Activated naive CD4-positive, alpha-beta T cell treated with anti-CD3 and anti-CD28 coated beads, Interleukin-2, amount 10 ng/mL, durations not matched to agents 7 days and 5 days (primary cell): ENCODE measurements at regions not wholly inside any gene's neighbourhood (a gene's known extent, or its start where the extent isn't known, plus 50 kb on each side); places are given as distances from the start of the nearest gene placed in this dataset.
"Not testable (repeated sequence)": the region's sequence is repeated elsewhere in the genome, so short reads cannot be mapped to it uniquely, and the experiment has no call there.

Experiments
- CTCF ChIA-PET: fragments of 350-600 bp; sonication (Branson Sonifier 250); formaldehyde crosslinking; loops from one replicate; lab custom pipeline; 2021; ENCODE audit warnings: antibody characterized with exemption; lab: Charles Lee
- DNase-seq: peaks from one replicate; pipeline ENCODE4 v3.0.0-alpha.2; 2020
- H3K27ac Mint-ChIP-seq: one replicate; pipeline ENCODE4 v1.8.0; 2021; ENCODE audit warnings: mild to moderate bottlenecking, moderate library complexity, mixed read lengths
- H3K27me3 Mint-ChIP-seq: one replicate; pipeline ENCODE4 v1.8.0; 2021; ENCODE audit warnings: mild to moderate bottlenecking, mixed read lengths
- H3K36me3 Mint-ChIP-seq: one replicate; pipeline ENCODE4 v1.8.0; 2021; ENCODE audit warnings: mixed read lengths
- H3K4me1 Mint-ChIP-seq: one replicate; pipeline ENCODE4 v1.8.0; 2021; ENCODE audit warnings: mixed read lengths
- H3K4me3 Mint-ChIP-seq: one replicate; pipeline ENCODE4 v1.8.0; 2021; ENCODE audit warnings: mild to moderate bottlenecking, moderate library complexity, mixed read lengths
- H3K9me3 Mint-ChIP-seq: one replicate; pipeline ENCODE4 v1.8.0; 2021; ENCODE audit warnings: mixed read lengths

DNA sequence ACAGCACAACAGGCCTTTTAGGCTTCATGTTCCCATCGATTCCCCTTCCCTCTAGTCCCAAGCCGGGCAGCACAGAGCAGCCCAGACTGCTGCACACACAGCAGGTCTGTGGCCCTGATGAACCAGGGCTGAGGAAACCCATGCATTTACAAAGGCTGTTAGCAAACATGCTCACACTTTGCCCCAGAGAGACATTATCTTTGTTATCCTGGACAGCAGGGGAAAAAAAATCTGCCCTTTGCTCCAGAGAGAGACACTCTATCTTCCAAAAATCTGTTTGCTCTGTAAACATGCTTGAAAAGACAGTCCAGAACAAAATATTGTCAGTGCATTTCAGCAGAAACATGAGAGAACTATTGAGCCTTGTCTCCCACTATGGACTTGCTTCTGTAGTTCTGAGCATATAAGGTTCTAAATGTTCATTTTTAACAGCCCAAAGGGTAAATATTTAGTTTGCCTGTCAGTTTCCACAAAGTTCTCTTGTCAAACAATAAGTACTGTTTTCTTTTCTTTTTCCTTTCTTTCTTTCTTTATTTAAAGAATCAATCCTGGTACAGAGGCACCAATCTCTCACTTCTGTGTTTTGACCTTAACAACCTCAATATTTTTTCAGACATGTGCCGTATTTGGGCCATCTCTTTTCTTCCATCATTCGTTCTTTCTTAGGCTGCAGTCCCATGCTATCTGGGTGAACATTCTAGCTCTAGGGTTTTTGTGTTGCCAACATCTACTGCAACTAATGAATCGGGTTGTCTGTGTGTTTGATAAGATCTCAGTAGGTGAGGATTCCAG lies 468.0 kb downstream of the EPM2A start:
- Mint-ChIP-seq H3K4me1 (no peaks in the 10 kb centered on the region), H3K27me3 (no peaks in the 10 kb centered on the region), H3K9me3 (no peaks in the 10 kb centered on the region), H3K27ac (no peak overlapping the region), H3K4me3 (no peak overlapping the region), H3K36me3 (no peaks in the 10 kb centered on the region)
- CTCF ChIA-PET, result no interaction called here
- DNase-seq, result no peak

DNA sequence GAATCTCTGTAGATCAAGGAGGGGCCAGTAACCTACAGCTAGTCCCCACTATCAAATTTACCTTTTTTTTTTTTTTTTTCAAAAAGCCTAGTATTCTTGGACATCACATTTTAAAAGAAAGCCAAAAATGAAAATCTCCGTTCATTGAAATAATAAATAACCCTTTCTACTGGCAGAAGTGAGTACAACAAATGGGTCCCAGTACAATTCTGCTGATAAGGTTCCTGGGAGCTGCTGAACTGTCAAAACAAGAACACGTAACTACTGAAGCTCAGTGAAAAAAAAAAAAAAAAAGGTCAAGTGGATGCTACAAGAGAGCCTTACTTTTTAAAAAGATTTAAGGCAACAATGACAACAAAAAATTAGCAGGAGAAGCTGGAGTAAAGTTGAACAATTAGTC lies 464.9 kb downstream of the EPM2A start:
- no peaks in the 10 kb centered on the region for H3K4me1 Mint-ChIP-seq
- H3K4me3 Mint-ChIP-seq, result no peak overlapping the region
- H3K27me3 Mint-ChIP-seq, result no peaks in the 10 kb centered on the region
- no peak for DNase-seq
- CTCF ChIA-PET, result no interaction called here
- no peaks in the 10 kb centered on the region for H3K9me3 Mint-ChIP-seq
- no peaks in the 10 kb centered on the region for H3K36me3 Mint-ChIP-seq
- H3K27ac Mint-ChIP-seq, result no peak overlapping the region

DNA sequence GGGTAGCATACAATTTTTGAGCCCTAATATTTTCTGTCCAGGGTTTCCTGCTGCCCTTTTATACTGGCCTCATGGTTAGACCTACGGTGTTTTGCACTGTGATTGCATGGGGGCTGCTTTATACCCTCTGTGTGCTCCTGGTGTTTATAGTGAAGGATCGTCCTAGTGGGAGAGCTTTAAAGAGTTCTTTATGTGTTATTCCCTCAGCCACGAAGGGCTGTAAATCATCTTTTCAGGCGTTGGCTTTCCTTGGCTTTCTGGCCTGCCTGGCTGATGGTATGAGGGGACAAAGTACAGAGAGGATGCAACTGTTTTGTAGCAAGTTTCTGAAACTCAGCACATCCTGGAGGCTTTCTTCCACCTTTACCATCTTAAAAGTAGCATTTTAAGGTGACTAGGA lies 464.3 kb downstream of the EPM2A start:
- Mint-ChIP-seq H3K36me3 (no peaks in the 10 kb centered on the region), H3K4me3 (no peak overlapping the region), H3K27ac (no peak overlapping the region), H3K4me1 (no peaks in the 10 kb centered on the region), H3K9me3 (no peaks in the 10 kb centered on the region), H3K27me3 (no peaks in the 10 kb centered on the region)
- CTCF ChIA-PET, result no interaction called here
- DNase-seq, result no peak

DNA sequence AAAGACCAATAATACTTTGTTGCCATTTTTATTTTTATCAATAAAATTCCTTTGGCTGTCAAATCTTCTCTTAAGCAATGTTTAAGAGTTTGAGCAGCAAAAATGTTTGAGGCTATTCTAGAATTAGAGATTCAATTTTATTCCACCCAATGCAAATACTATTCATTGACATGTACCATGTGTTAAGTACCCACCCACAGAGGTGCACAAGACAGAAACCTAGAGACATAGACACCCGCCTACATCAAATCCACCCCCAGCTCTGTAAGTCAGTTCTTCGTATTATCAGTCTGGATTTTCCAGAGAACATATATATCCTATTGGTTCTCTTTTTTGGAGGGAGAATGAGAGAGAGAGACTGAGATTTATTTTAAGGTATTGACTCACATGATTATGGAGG lies 463.7 kb downstream of the EPM2A start:
- no peaks in the 10 kb centered on the region for H3K27me3 Mint-ChIP-seq
- no peak for DNase-seq
- CTCF ChIA-PET, result no interaction called here
- no peak overlapping the region for H3K4me3 Mint-ChIP-seq
- H3K4me1 Mint-ChIP-seq, result no peaks in the 10 kb centered on the region
- no peaks in the 10 kb centered on the region for H3K9me3 Mint-ChIP-seq
- H3K27ac Mint-ChIP-seq, result no peak overlapping the region
- no peaks in the 10 kb centered on the region for H3K36me3 Mint-ChIP-seq

DNA sequence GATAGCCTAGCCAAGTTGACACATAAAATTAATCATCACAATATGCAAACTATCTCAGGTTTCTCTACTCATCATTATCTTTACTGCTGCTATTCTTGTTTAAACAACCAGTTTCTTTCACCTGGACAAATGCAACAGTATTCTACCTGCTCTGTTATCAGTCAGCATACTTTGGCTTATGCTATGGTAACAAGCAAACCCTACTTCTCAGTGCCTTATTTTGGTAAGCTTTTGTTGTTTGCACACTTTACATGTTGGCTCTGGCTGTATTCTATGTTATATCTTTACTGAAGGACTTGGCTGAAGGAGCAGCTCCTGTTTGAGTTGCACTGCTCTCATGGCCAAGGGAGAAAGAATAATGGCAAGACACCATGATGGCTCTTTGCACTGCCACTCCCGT lies 463.1 kb downstream of the EPM2A start:
- CTCF ChIA-PET, result no interaction called here

DNA sequence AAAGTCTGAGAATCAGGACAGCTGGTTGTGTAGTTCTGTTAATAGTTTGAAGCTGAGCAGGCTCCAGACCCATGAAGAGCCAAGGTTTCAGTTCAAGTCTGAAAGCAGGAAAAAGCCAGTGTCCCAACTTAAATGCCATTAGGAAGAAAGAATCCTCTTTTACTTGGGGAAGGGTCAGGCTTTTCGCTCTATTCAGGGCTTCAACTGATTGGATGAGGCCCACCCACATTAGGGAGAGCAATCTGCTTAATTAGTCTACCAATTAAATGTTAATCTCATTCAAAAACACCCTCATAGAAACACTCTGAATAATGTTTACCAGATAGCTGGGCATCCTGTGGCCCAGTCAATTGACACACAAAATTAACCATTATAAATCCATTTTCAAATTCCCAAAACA lies 462.2 kb downstream of the EPM2A start:
- Mint-ChIP-seq H3K36me3 (no peaks in the 10 kb centered on the region), H3K4me3 (no peak overlapping the region), H3K4me1 (no peaks in the 10 kb centered on the region), H3K9me3 (no peaks in the 10 kb centered on the region), H3K27ac (no peak overlapping the region), H3K27me3 (no peaks in the 10 kb centered on the region)
- CTCF ChIA-PET, result no interaction called here
- no peak for DNase-seq

More for the DNA sequence above, 463.1 kb downstream of the EPM2A start:
- no peaks in the 10 kb centered on the region for H3K27me3 Mint-ChIP-seq
- no peak for DNase-seq
- no peak overlapping the region for H3K27ac Mint-ChIP-seq
- no peaks in the 10 kb centered on the region for H3K4me1 Mint-ChIP-seq
- H3K4me3 Mint-ChIP-seq, result no peak overlapping the region
- no peaks in the 10 kb centered on the region for H3K36me3 Mint-ChIP-seq
- H3K9me3 Mint-ChIP-seq, result no peaks in the 10 kb centered on the region

DNA sequence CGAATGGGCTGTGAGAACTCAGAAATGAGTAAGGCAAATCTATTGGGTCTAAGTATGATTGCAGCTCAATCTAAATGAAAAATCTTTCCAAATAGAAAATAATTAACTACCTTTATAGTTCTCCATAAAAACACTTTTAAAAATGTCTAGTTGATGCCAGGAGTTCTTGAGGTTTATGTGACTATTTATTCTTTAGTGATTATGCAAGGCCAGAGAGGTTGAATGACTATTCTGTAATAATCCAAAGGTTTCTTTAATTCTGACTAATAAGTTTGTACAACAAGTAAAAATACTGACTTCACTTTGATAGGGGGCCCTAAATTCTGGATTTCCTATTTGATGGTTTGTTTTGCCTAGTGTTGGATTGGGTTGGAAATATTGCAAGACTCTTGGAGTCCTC lies 461.2 kb downstream of the EPM2A start:
- CTCF ChIA-PET, result no interaction called here
- no peak for DNase-seq
- no peak overlapping the region for H3K27ac Mint-ChIP-seq
- no peaks in the 10 kb centered on the region for H3K4me1 Mint-ChIP-seq
- no peak overlapping the region for H3K4me3 Mint-ChIP-seq
- no peaks in the 10 kb centered on the region for H3K9me3 Mint-ChIP-seq
- H3K27me3 Mint-ChIP-seq, result no peaks in the 10 kb centered on the region
- H3K36me3 Mint-ChIP-seq, result no peaks in the 10 kb centered on the region

DNA sequence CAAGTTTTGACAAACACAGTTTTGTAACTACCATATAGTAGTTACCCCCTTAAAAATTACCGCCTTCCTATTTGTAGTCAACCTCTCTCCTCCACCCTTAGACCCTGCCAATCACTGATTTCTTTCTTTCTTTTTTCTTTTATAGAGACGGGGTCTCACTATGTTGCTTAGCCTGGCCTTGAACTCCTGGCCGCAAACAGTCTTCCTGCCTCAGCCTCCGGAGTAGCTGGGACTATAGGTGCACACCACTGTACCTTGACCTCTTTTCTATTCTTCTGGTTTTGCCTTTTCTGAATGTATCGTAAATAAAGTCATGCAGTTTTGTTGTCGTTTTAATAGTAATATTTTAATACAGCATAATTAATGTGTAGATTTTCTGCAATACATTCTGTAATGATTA lies 460.3 kb downstream of the EPM2A start:
- no peaks in the 10 kb centered on the region for H3K36me3 Mint-ChIP-seq
- H3K27me3 Mint-ChIP-seq, result no peaks in the 10 kb centered on the region
- no peaks in the 10 kb centered on the region for H3K9me3 Mint-ChIP-seq
- H3K4me1 Mint-ChIP-seq, result no peaks in the 10 kb centered on the region
- CTCF ChIA-PET, result no interaction called here
- no peak for DNase-seq
- no peak overlapping the region for H3K27ac Mint-ChIP-seq
- H3K4me3 Mint-ChIP-seq, result no peak overlapping the region

DNA sequence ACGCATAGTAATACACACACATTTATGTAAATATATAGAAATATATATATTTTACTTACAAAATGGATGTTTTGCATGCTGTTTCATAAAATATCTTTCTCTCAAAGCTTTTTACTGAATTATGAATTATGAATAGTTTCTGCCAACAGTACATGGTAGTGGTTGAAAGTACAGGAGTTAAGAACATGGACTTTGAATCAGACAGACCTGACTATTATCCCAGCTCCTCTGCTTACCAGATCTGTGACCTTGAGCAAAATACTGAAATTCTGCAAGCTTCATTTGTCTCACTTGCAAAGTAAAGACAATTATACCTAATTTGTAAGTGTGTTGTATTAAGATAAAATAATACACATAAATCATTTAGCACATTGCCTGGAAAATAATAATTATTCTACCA lies 459.5 kb downstream of the EPM2A start:
- no peak for DNase-seq
- no peaks in the 10 kb centered on the region for H3K36me3 Mint-ChIP-seq
- no peak overlapping the region for H3K27ac Mint-ChIP-seq
- CTCF ChIA-PET, result no interaction called here
- peaks cover 4% of the 10 kb centered on the region for H3K9me3 Mint-ChIP-seq
- no peak overlapping the region for H3K4me3 Mint-ChIP-seq
- no peaks in the 10 kb centered on the region for H3K27me3 Mint-ChIP-seq
- H3K4me1 Mint-ChIP-seq, result no peaks in the 10 kb centered on the region

DNA sequence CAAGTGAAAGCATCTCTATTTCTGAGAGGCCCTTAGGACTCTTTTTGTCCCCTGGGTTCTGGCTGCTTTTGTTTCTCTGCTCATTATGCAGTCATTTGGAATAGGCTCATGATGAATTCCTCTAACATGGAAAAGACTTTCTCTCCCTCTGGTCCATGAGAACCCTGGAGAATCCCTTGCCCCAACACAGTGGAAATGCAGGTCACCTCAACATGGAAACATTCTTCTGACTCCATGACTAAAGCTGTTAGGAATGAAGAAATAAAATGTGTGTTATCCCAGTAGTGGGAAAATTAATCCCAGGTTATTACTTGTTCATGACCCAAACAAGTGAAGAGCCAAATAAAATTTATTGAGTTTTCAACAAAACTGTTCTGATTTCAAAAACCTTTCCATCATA lies 458.6 kb downstream of the EPM2A start:
- peaks cover 4% of the 10 kb centered on the region for H3K9me3 Mint-ChIP-seq
- DNase-seq, result no peak
- no peaks in the 10 kb centered on the region for H3K27me3 Mint-ChIP-seq
- no peak overlapping the region for H3K4me3 Mint-ChIP-seq
- H3K4me1 Mint-ChIP-seq, result no peaks in the 10 kb centered on the region
- H3K36me3 Mint-ChIP-seq, result no peaks in the 10 kb centered on the region
- CTCF ChIA-PET, result no interaction called here
- H3K27ac Mint-ChIP-seq, result no peak overlapping the region

DNA sequence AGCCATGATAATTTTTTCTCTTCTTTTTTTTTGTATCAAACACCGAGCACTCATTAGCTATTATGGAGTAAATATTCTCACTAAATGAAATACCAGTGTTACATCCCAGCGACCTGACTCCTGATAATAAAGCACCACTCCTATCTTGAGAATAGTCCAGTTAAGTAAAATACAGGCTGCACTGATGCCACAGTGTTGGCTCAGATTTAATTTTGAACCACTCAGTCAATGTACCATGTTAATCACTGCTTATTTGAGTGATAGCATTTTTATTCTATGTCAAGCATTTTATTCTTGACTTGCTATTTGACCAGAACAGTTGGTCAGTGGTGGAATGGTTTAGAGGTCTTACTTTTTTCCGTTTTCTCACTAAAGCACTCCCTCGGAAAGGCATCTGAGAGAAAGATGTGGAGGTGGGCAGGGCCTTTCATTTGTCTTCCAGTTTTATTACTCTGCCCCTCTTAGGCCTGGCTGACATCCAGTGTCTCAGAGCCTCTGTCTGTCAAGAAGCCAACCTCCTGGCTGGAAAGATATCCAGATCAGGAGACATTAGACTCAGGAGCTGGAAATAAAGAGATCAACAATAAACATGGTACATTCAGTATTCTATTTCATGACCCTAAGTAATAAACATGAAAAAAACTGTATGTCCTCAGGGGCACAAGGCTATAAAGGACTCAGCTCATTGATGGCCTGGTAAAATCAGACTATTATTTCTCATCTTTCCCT lies 457.8 kb downstream of the EPM2A start:
- H3K4me1 Mint-ChIP-seq, result no peaks in the 10 kb centered on the region
- CTCF ChIA-PET, result no interaction called here
- no peak for DNase-seq
- no peaks in the 10 kb centered on the region for H3K27me3 Mint-ChIP-seq
- no peak overlapping the region for H3K4me3 Mint-ChIP-seq
- H3K36me3 Mint-ChIP-seq, result no peaks in the 10 kb centered on the region
- peaks cover 4% of the 10 kb centered on the region for H3K9me3 Mint-ChIP-seq
- H3K27ac Mint-ChIP-seq, result no peak overlapping the region

DNA sequence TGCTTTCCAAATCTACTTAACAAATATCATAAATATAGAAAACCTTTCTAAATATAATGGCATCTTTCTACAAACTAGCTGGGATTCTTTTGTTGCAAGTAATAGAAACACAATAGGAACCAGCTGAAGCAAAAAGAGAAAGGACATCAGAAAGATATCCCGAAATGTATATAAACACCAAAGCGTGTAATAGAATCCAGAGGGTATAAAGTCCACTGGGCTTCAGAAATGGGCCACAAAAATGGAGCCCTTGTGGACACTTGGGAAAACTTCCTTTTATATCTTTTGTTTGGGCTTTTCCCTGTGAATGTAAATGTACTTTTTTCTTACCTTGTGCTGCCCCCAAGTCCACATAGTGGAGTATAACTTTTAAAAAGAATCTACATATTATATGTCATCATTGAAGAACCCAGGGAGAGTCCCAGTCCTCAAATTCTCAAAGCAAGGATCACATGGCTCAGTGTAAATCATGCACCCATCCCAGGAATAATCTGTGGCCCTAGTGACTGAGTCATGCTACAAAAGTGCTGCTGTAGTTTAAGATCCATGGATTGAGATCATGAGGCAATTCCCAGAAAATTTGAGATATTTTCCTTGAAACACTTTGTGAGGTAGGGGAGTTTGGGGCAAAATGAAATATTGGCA lies 457.0 kb downstream of the EPM2A start:
- Mint-ChIP-seq H3K4me3 (no peak overlapping the region), H3K9me3 (peaks cover 4% of the 10 kb centered on the region), H3K27me3 (no peaks in the 10 kb centered on the region), H3K36me3 (no peaks in the 10 kb centered on the region), H3K27ac (no peak overlapping the region), H3K4me1 (no peaks in the 10 kb centered on the region)
- no peak for DNase-seq
- CTCF ChIA-PET, result no interaction called here

DNA sequence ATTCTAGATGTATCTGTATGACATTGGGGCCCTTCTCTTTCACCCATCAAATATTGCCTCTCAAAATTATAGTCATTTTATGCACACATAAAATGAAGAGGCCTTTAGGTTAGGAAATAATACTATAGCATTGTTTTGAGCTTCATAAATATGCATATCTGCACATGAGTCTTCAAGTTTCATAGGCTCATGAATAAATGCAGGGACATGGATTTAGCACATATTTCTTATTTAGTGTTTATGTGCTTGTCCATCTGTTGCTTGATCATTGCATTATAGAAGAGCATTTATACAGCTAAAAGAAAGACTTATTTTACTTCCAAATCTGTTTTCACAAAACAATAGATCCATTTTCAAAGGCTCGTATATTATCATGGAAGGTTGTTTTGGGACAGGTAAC lies 455.8 kb downstream of the EPM2A start:
- no peak for DNase-seq
- no peaks in the 10 kb centered on the region for H3K4me1 Mint-ChIP-seq
- no peaks in the 10 kb centered on the region for H3K27me3 Mint-ChIP-seq
- no peaks in the 10 kb centered on the region for H3K36me3 Mint-ChIP-seq
- no peak overlapping the region for H3K27ac Mint-ChIP-seq
- H3K9me3 Mint-ChIP-seq, result peaks cover 4% of the 10 kb centered on the region
- CTCF ChIA-PET, result no interaction called here
- no peak overlapping the region for H3K4me3 Mint-ChIP-seq

DNA sequence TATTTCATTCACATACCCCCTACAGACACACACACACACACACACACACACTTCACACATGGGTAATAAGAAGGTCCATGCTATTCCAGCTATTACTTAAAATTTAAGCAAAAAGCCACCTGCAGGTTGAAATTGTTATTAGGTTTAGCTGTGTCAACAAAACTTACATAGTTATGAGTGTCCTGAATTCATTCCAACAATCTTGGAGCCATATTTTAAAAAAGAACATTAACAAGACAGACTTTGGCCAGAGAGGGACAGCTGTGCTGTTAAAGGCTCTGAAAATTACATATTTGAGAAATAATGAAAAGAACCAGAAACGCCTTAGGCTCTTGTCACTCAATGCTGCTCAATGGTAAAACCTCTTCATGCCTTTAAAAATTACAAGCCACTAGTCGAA lies 455.3 kb downstream of the EPM2A start:
- H3K4me1 Mint-ChIP-seq, result no peaks in the 10 kb centered on the region
- H3K27me3 Mint-ChIP-seq, result no peaks in the 10 kb centered on the region
- no peak overlapping the region for H3K27ac Mint-ChIP-seq
- no peak overlapping the region for H3K4me3 Mint-ChIP-seq
- DNase-seq, result no peak
- no peaks in the 10 kb centered on the region for H3K36me3 Mint-ChIP-seq
- peaks cover 4% of the 10 kb centered on the region for H3K9me3 Mint-ChIP-seq
- CTCF ChIA-PET, result no interaction called here

DNA sequence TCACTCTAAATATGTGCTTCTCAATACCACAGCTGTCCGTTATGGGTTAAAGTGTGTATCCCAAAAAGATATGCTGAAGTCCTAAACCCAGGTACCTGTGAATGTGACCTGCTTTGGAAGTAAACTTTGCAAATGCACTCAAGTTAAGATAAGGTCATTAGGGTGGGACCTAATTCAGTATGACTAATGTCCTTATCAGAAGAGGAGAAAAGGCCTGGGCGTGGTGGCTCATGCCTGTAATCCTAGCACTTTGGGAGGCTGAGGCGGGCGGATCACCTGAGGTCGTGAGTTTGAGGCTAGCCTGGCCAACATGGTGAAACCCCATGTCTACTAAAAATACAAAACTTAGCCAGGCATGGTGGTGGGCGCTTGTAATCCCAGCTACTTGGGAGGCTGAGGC lies 452.1 kb downstream of the EPM2A start:
- H3K4me1 Mint-ChIP-seq, H3K27ac Mint-ChIP-seq, DNase-seq, CTCF ChIA-PET, H3K27me3 Mint-ChIP-seq, H3K4me3 Mint-ChIP-seq, H3K9me3 Mint-ChIP-seq, H3K36me3 Mint-ChIP-seq: not testable (repeated sequence)
